CD14-positive monocyte (primary cell): ENCODE measurements at regions not wholly inside any gene's neighbourhood (a gene's known extent, or its start where the extent isn't known, plus 50 kb on each side); places are given as distances from the start of the nearest gene placed in this dataset.

Source experiments
- DNase-seq, 3 donors: peaks; one replicate each; pipeline ENCODE4 v3.0.0-alpha.2; 2011 to 2022
- H2AFZ ChIP-seq: 2 replicates; pipeline ENCODE4 v1.6.0; 2012; ENCODE audit warnings: mild to moderate bottlenecking, low read depth, low read length, inconsistent platforms; ENCODE audit not compliant: insufficient read depth, poor library complexity, severe bottlenecking
- H3K27ac ChIP-seq, 2 donors: 1 replicate in 1 of 2; 2 replicates in 1 of 2; pipeline ENCODE4 v1.5.1; 2012 to 2013; ENCODE audit warnings: low read length in 2 of 2, control low read depth in 1 of 2, inconsistent platforms in 1 of 2, low read depth in 1 of 2, mild to moderate bottlenecking in 1 of 2
- H3K27me3 ChIP-seq, 2 donors: one replicate each; pipeline versions ENCODE4 v1.6.0 to v1.6.1; 2011 to 2013; ENCODE audit warnings: low read length in 2 of 2; ENCODE audit not compliant: control insufficient read depth in 2 of 2, insufficient read depth in 2 of 2
- H3K36me3 ChIP-seq, 2 donors: replicated peaks in 1 of 2; 1 replicate in 1 of 2; 2 replicates in 1 of 2; pipeline versions ENCODE4 v1.5.1 to v1.6.1; 2012 to 2013; ENCODE audit warnings: low read length in 2 of 2, control low read depth in 1 of 2, inconsistent platforms in 1 of 2, mild to moderate bottlenecking in 1 of 2; ENCODE audit not compliant: insufficient read depth in 2 of 2, control insufficient read depth in 1 of 2
- H3K4me1 ChIP-seq, 2 donors: 1 replicate in 1 of 2; 2 replicates in 1 of 2; pipeline versions ENCODE4 v1.5.1 to v1.6.1; 2012 to 2013; ENCODE audit warnings: low read length in 2 of 2, control low read depth in 1 of 2, inconsistent platforms in 1 of 2, mild to moderate bottlenecking in 1 of 2, moderate library complexity in 1 of 2; ENCODE audit not compliant: insufficient read depth in 2 of 2, control insufficient read depth in 1 of 2
- H3K4me2 ChIP-seq: replicated peaks from 2 replicates; pipeline ENCODE3; 2012; ENCODE audit warnings: low read length, moderate library complexity, mild to moderate bottlenecking; ENCODE audit not compliant: poor library complexity, severe bottlenecking; ENCODE audit errors: extremely low read depth
- H3K4me3 ChIP-seq, 3 experiments: fragments of 200-600 bp in 1 of 3; sonication (generic) in 1 of 3; replicated peaks in 1 of 3; 1 replicate in 2 of 3; 2 replicates in 1 of 3; pipeline ENCODE4 v1.5.1; 2011 to 2013; ENCODE audit warnings: low read length in 3 of 3, mild to moderate bottlenecking in 3 of 3, control low read depth in 2 of 3, low read depth in 2 of 3, inconsistent platforms in 1 of 3, moderate library complexity in 1 of 3
- H3K79me2 ChIP-seq: 2 replicates; pipeline ENCODE4 v1.6.0; 2012; ENCODE audit warnings: mild to moderate bottlenecking, control low read depth, inconsistent platforms, low read length, moderate library complexity; ENCODE audit not compliant: insufficient read depth
- H3K9ac ChIP-seq: 2 replicates; pipeline ENCODE4 v1.6.0; 2017; ENCODE audit warnings: low read length, mild to moderate bottlenecking; ENCODE audit not compliant: insufficient read depth, poor library complexity, severe bottlenecking
- H3K9me3 ChIP-seq, 2 donors: replicated peaks in 1 of 2; 1 replicate in 1 of 2; 2 replicates in 1 of 2; pipeline versions ENCODE4 v1.5.1 to v1.6.1; 2012 to 2013; ENCODE audit warnings: low read length in 2 of 2, control low read depth in 1 of 2; ENCODE audit not compliant: control insufficient read depth in 1 of 2, insufficient read depth in 1 of 2
- H4K20me1 ChIP-seq: 2 replicates; pipeline ENCODE4 v1.6.0; 2012; ENCODE audit warnings: mild to moderate bottlenecking, low read length, control low read depth, moderate library complexity; ENCODE audit not compliant: insufficient read depth
- H3K27ac Mint-ChIP-seq, 7 donors: one replicate each; pipeline ENCODE4 v1.8.0; 2020; ENCODE audit warnings: mild to moderate bottlenecking in 7 of 7, mixed read lengths in 7 of 7, moderate library complexity in 6 of 7, inconsistent platforms in 2 of 7
- H3K27me3 Mint-ChIP-seq, 3 donors: one replicate each; pipeline ENCODE4 v1.8.0; 2021 to 2022; ENCODE audit warnings: low read depth in 3 of 3, mild to moderate bottlenecking in 3 of 3, mixed read lengths in 3 of 3, moderate library complexity in 3 of 3, inconsistent platforms in 1 of 3
- H3K36me3 Mint-ChIP-seq, 2 donors: one replicate each; pipeline ENCODE4 v1.8.0; 2020; ENCODE audit warnings: mixed read lengths in 2 of 2, inconsistent platforms in 1 of 2, mild to moderate bottlenecking in 1 of 2
- H3K4me1 Mint-ChIP-seq: one replicate; pipeline ENCODE4 v1.8.0; 2020; ENCODE audit warnings: mild to moderate bottlenecking, mixed read lengths
- H3K4me3 Mint-ChIP-seq, 2 donors: one replicate each; pipeline ENCODE4 v1.8.0; 2020; ENCODE audit warnings: mild to moderate bottlenecking in 2 of 2, mixed read lengths in 2 of 2, moderate library complexity in 1 of 2
- H3K9me3 Mint-ChIP-seq, 7 donors: one replicate each; pipeline ENCODE4 v1.8.0; 2020 to 2022; ENCODE audit warnings: mixed read lengths in 7 of 7, mild to moderate bottlenecking in 6 of 7, moderate library complexity in 6 of 7, inconsistent platforms in 2 of 7
- WGBS: methylation state at CpG from one replicate; pipeline ENCODE4 v1.1.5; 2013; ENCODE audit warnings: missing lambda C conversion rate; ENCODE audit not compliant: insufficient coverage; 5-methylcytosine and 5-hydroxymethylcytosine counted together
- intact Hi-C, 2 donors: fragments of 100-400 bp; cut with micrococcal nuclease; formaldehyde crosslinking; loops; one replicate each; pipeline versions ENCODE4 v1.15.0 to v1.15.1; 2023
- TF ChIP-seq, protein P1 (sequence below): fragments of 200-600 bp; IDR thresholded peaks from one replicate; pipeline ENCODE4 v1.8.0; 2022; ENCODE audit warnings: antibody characterized with exemption, mild to moderate bottlenecking

DNA sequence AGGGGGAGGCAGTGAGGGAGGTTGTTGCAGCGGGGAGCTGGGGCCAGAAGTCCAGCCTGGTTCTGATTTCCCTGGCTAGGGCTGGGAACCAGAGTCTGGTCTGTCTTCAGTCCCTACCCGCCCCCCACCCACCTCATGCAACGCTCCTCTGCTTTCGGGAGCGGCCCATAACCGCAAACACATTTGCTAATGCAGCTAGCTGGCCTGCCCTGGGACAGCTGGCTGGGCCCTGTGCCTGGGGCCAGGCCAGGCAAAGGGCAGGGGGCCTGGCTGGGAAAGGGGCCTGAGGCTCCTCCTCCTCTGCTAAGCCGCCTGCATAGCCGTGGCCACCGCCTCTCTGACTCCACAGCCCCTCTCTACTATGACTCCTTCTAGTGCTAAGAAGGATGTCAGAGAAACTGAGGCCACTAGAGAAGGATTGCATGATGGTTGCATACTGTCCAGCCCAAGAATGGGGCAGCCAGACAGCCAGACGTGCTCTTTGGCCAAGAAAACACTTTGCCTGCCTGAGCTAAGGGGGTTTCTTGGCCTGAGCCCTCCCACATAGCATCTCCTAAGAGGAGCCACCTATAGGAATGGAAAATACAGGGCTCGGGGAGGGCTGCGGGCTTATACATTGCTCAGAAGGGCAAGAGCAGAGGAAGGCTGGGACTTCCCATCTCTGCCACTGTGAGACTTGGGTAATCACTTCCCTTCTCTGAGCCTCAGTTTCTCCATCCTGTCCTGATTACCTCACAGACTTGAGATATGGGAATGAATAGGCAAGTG lies 76.9 kb downstream of the PJA1 start:
- Histone ChIP-seq H3K36me3 (no peaks in the 10 kb centered on the region), H3K27me3 (no peaks in the 10 kb centered on the region), H2AFZ (no peak overlapping the region), H3K9me3 (no peaks in the 10 kb centered on the region), H4K20me1 (no peaks in the 10 kb centered on the region), H3K79me2 (no peaks in the 10 kb centered on the region), H3K4me1 (no peaks in the 10 kb centered on the region), H3K4me2 (no peak overlapping the region), H3K4me3 (no peak overlapping the region), H3K27ac (no peak overlapping the region), H3K9ac (no peak overlapping the region)
- H3K27me3 Mint-ChIP-seq: peaks cover 2 to 5% (median 2%) of the 10 kb centered on the region in 3 donors
- H3K27ac Mint-ChIP-seq: no peak overlapping the region
- H3K9me3 Mint-ChIP-seq: no peaks in the 10 kb centered on the region
- no peaks in the 10 kb centered on the region for H3K36me3 Mint-ChIP-seq
- TF ChIP-seq, protein P1, sequence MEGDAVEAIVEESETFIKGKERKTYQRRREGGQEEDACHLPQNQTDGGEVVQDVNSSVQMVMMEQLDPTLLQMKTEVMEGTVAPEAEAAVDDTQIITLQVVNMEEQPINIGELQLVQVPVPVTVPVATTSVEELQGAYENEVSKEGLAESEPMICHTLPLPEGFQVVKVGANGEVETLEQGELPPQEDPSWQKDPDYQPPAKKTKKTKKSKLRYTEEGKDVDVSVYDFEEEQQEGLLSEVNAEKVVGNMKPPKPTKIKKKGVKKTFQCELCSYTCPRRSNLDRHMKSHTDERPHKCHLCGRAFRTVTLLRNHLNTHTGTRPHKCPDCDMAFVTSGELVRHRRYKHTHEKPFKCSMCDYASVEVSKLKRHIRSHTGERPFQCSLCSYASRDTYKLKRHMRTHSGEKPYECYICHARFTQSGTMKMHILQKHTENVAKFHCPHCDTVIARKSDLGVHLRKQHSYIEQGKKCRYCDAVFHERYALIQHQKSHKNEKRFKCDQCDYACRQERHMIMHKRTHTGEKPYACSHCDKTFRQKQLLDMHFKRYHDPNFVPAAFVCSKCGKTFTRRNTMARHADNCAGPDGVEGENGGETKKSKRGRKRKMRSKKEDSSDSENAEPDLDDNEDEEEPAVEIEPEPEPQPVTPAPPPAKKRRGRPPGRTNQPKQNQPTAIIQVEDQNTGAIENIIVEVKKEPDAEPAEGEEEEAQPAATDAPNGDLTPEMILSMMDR: no peak
- intact Hi-C loops: no loop called here
- H3K4me3 Mint-ChIP-seq: no peak overlapping the region
- DNase-seq: no peak
- 93% methylated on average over 3 of the region's 12 CpGs for WGBS
- H3K4me1 Mint-ChIP-seq: no peaks in the 10 kb centered on the region

DNA sequence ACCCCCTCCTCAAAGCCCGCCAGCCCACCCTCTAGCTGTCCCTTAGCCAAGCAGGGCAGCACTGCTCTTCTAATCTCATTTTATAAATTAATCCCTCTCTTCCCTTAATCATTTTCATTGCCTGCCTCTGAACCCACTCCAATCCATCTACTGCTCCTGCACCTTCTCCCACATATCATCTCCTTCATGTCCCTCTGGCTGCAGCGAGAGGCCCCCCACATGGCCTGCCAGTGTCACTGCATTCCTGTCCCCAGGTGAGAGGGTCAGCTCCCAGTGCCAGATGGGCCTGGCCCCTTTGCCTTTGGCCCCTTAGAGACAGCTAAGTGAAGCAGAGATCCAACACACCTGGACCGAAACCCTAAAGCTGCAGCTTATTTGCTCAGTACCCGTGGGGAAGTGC lies 79.4 kb downstream of the PJA1 start:
- Mint-ChIP-seq H3K9me3 (no peaks in the 10 kb centered on the region), H3K27me3 (peaks cover 2 to 6% (median 4%) of the 10 kb centered on the region in 3 donors), H3K4me3 (no peak overlapping the region), H3K36me3 (no peaks in the 10 kb centered on the region), H3K4me1 (no peaks in the 10 kb centered on the region), H3K27ac (no peak overlapping the region)
- H3K4me3 ChIP-seq: no peak overlapping the region
- no peaks in the 10 kb centered on the region for H3K9me3 ChIP-seq
- TF ChIP-seq, protein P1: no peak
- no peak overlapping the region for H3K9ac ChIP-seq
- no peaks in the 10 kb centered on the region for H3K79me2 ChIP-seq
- no peaks in the 10 kb centered on the region for H3K4me1 ChIP-seq
- DNase-seq: no peak
- H3K36me3 ChIP-seq: no peaks in the 10 kb centered on the region
- H2AFZ ChIP-seq: no peak overlapping the region
- WGBS: 100% methylated on average over 2 of the region's 4 CpGs
- H4K20me1 ChIP-seq: no peaks in the 10 kb centered on the region
- no peak overlapping the region for H3K27ac ChIP-seq
- H3K4me2 ChIP-seq: no peak overlapping the region
- no peaks in the 10 kb centered on the region for H3K27me3 ChIP-seq
- intact Hi-C loops: no loop called here
